Mesenchymal stem cell (in vitro differentiated cells and primary cell): ENCODE measurements at regions not wholly inside any gene's neighbourhood (a gene's known extent, or its start where the extent isn't known, plus 50 kb on each side); places are given as distances from the start of the nearest gene placed in this dataset.

ENCODE experiments used
- DNase-seq: peaks from one replicate; pipeline ENCODE4 v3.0.0-alpha.2; 2013
- H2AFZ ChIP-seq: one replicate; pipeline ENCODE4 v1.6.1; 2013; ENCODE audit warnings: low read depth, mild to moderate bottlenecking, control low read depth, inconsistent platforms, low read length, moderate library complexity
- H2AK5ac ChIP-seq: 2 replicates; pipeline ENCODE4 v1.6.1; 2013; ENCODE audit warnings: low read length, moderate library complexity, mild to moderate bottlenecking, inconsistent platforms; ENCODE audit not compliant: severe bottlenecking
- H2BK120ac ChIP-seq: one replicate; pipeline ENCODE4 v1.6.1; 2013; ENCODE audit warnings: low read depth, mild to moderate bottlenecking, inconsistent platforms, low read length, moderate library complexity
- H2BK12ac ChIP-seq, 2 experiments: one replicate each; pipeline ENCODE4 v1.6.1; 2013; ENCODE audit warnings: inconsistent platforms in 2 of 2, low read length in 2 of 2, mild to moderate bottlenecking in 2 of 2, moderate library complexity in 2 of 2, control low read depth in 1 of 2
- H2BK15ac ChIP-seq: one replicate; pipeline ENCODE4 v1.6.1; 2013; ENCODE audit warnings: mild to moderate bottlenecking, low read depth, inconsistent platforms; ENCODE audit not compliant: poor library complexity, severe bottlenecking
- H2BK5ac ChIP-seq: 2 replicates; pipeline ENCODE4 v1.6.1; 2013; ENCODE audit warnings: low read depth, mild to moderate bottlenecking, low read length, control low read depth, inconsistent platforms; ENCODE audit not compliant: poor library complexity, severe bottlenecking
- H3K14ac ChIP-seq, 2 experiments: one replicate each; pipeline ENCODE4 v1.6.1; 2013; ENCODE audit warnings: inconsistent platforms in 2 of 2, low read length in 2 of 2, control low read depth in 1 of 2, mild to moderate bottlenecking in 1 of 2, moderate library complexity in 1 of 2
- H3K18ac ChIP-seq, 2 experiments: one replicate each; pipeline ENCODE4 v1.6.1; 2013; ENCODE audit warnings: inconsistent platforms in 2 of 2, low read length in 2 of 2, control low read depth in 1 of 2, low read depth in 1 of 2, mild to moderate bottlenecking in 1 of 2
- H3K23ac ChIP-seq, 2 experiments: one replicate each; pipeline ENCODE4 v1.6.1; 2013; ENCODE audit warnings: inconsistent platforms in 2 of 2, low read length in 2 of 2, mild to moderate bottlenecking in 2 of 2, moderate library complexity in 2 of 2, control low read depth in 1 of 2
- H3K27ac ChIP-seq: 2 replicates; pipeline ENCODE4 v1.5.1; 2013; ENCODE audit warnings: mild to moderate bottlenecking, moderate library complexity, low read length, control low read depth, inconsistent platforms; ENCODE audit not compliant: poor library complexity, severe bottlenecking
- H3K27me3 ChIP-seq, 2 experiments: 2 replicates each; pipeline versions ENCODE4 v1.6.1 to v1.7.0; 2013; ENCODE audit warnings: low read length in 2 of 2, mild to moderate bottlenecking in 2 of 2, moderate library complexity in 2 of 2, control low read depth in 1 of 2, inconsistent platforms in 1 of 2; ENCODE audit not compliant: control insufficient read depth in 1 of 2, insufficient read depth in 1 of 2
- H3K36me3 ChIP-seq, 2 experiments: 2 replicates each; pipeline versions ENCODE4 v1.6.1 to v1.7.0; 2013; ENCODE audit warnings: low read length in 2 of 2, control low read depth in 1 of 2, inconsistent platforms in 1 of 2, low read depth in 1 of 2, mild to moderate bottlenecking in 1 of 2; ENCODE audit not compliant: insufficient read depth in 2 of 2, control insufficient read depth in 1 of 2
- H3K4ac ChIP-seq, 2 experiments: one replicate each; pipeline ENCODE4 v1.6.1; 2013; ENCODE audit warnings: inconsistent platforms in 2 of 2, low read length in 2 of 2, mild to moderate bottlenecking in 2 of 2, moderate library complexity in 2 of 2, control low read depth in 1 of 2, low read depth in 1 of 2
- H3K4me1 ChIP-seq: 2 replicates; pipeline ENCODE4 v1.6.1; 2013; ENCODE audit warnings: low read depth, low read length, control low read depth; ENCODE audit not compliant: control insufficient read depth, insufficient read depth
- H3K4me2 ChIP-seq: 2 replicates; pipeline ENCODE4 v1.6.1; 2013; ENCODE audit warnings: low read length, mild to moderate bottlenecking, inconsistent platforms; ENCODE audit not compliant: poor library complexity, severe bottlenecking
- H3K4me3 ChIP-seq, 2 experiments: 2 replicates each; pipeline versions ENCODE4 v1.5.1 to v1.7.0; 2013; ENCODE audit warnings: low read length in 2 of 2, mild to moderate bottlenecking in 2 of 2, control low read depth in 1 of 2, low read depth in 1 of 2; ENCODE audit not compliant: insufficient read depth in 1 of 2
- H3K79me1 ChIP-seq: replicated peaks from 2 replicates; pipeline ENCODE4 v1.6.1; 2013; ENCODE audit warnings: mild to moderate bottlenecking, control low read depth, low read length, inconsistent platforms; ENCODE audit not compliant: poor library complexity, severe bottlenecking
- H3K9ac ChIP-seq: 2 replicates; pipeline ENCODE4 v1.7.0; 2013; ENCODE audit warnings: mild to moderate bottlenecking, low read length, moderate library complexity
- H3K9me3 ChIP-seq: 2 replicates; pipeline ENCODE4 v1.7.0; 2013; ENCODE audit warnings: mild to moderate bottlenecking, low read length; ENCODE audit not compliant: control insufficient read depth
- H4K8ac ChIP-seq: one replicate; pipeline ENCODE4 v1.6.1; 2013; ENCODE audit warnings: inconsistent platforms, mild to moderate bottlenecking, low read length, moderate library complexity
- H4K91ac ChIP-seq: one replicate; pipeline ENCODE4 v1.6.1; 2013; ENCODE audit warnings: mild to moderate bottlenecking, low read length, inconsistent platforms
- WGBS: methylation state at CpG from one replicate; pipeline ENCODE4 v1.1.7; 2013; ENCODE audit warnings: mixed read lengths; 5-methylcytosine and 5-hydroxymethylcytosine counted together

GRCh38 chr2:189267491-189267890 is 87.9 kb upstream of the COL5A2 start:
- H2AFZ ChIP-seq, result no peak overlapping the region
- H2AK5ac ChIP-seq, result no peak overlapping the region
- no peak overlapping the region for H3K4ac ChIP-seq

GRCh38 chr2:189267925-189268579 is 88.5 kb upstream of the COL5A2 start:
- Histone ChIP-seq H2BK12ac (no peak overlapping the region), H2BK15ac (no peak overlapping the region), H3K79me1 (no peaks in the 10 kb centered on the region), H3K9ac (peak overlapping the region; percentile 84), H3K14ac (no peak overlapping the region), H2BK5ac (no peak overlapping the region), H3K36me3 (no peaks in the 10 kb centered on the region), H3K18ac (no peak overlapping the region), H3K4me2 (no peak overlapping the region), H3K27ac (no peak overlapping the region), H2AK5ac (no peak overlapping the region), H3K27me3 (no peaks in the 10 kb centered on the region), H3K23ac (no peak overlapping the region), H3K4me1 (no peaks in the 10 kb centered on the region), H3K9me3 (no peaks in the 10 kb centered on the region), H2BK120ac (no peak overlapping the region), H3K4me3 (peak overlapping the region in 1 of 2 experiments; percentile 1), H2AFZ (no peak overlapping the region), H3K4ac (no peak overlapping the region), H4K8ac (no peak overlapping the region), H4K91ac (no peak overlapping the region)
- peak; percentile 33 for DNase-seq

More at GRCh38 chr2:189267491-189267890, 87.9 kb upstream of the COL5A2 start:
- Histone ChIP-seq H3K4me2 (no peak overlapping the region), H4K91ac (no peak overlapping the region), H3K4me3 (no peak overlapping the region), H2BK120ac (no peak overlapping the region), H3K9ac (peak overlapping the region; percentile 84), H3K4me1 (no peaks in the 10 kb centered on the region), H4K8ac (no peak overlapping the region), H2BK12ac (no peak overlapping the region), H3K18ac (no peak overlapping the region), H3K27ac (no peak overlapping the region), H2BK15ac (no peak overlapping the region), H3K79me1 (no peaks in the 10 kb centered on the region), H2BK5ac (no peak overlapping the region), H3K14ac (no peak overlapping the region), H3K9me3 (no peaks in the 10 kb centered on the region), H3K27me3 (no peaks in the 10 kb centered on the region), H3K23ac (no peak overlapping the region), H3K36me3 (no peaks in the 10 kb centered on the region)
- WGBS, result no CpG with 5 or more reads among the region's 2 CpGs
- DNase-seq, result no peak

GRCh38 chr2:189268763-189269162 is 89.2 kb upstream of the COL5A2 start:
- no peaks in the 10 kb centered on the region for H3K27me3 ChIP-seq

GRCh38 chr2:189273734-189274133 is 94.2 kb upstream of the COL5A2 start:
- H2BK5ac ChIP-seq, result no peak overlapping the region
- H3K27ac ChIP-seq, result no peak overlapping the region
- no peak overlapping the region for H2BK12ac ChIP-seq
- H3K4me3 ChIP-seq, result no peak overlapping the region
- H3K9ac ChIP-seq, result no peak overlapping the region
- H3K79me1 ChIP-seq, result no peaks in the 10 kb centered on the region
- H3K9me3 ChIP-seq, result no peaks in the 10 kb centered on the region
- no peak overlapping the region for H3K18ac ChIP-seq
- no CpG with 5 or more reads among the region's 2 CpGs for WGBS
- H3K23ac ChIP-seq, result no peak overlapping the region
- H3K27me3 ChIP-seq, result no peaks in the 10 kb centered on the region
- no peak overlapping the region for H3K4me2 ChIP-seq
- H3K4me1 ChIP-seq, result no peaks in the 10 kb centered on the region
- H2BK15ac ChIP-seq, result no peak overlapping the region
- H2BK120ac ChIP-seq, result no peak overlapping the region
- H3K36me3 ChIP-seq, result no peaks in the 10 kb centered on the region
- H3K4ac ChIP-seq, result no peak overlapping the region
- no peak overlapping the region for H4K91ac ChIP-seq
- no peak overlapping the region for H4K8ac ChIP-seq
- no peak overlapping the region for H2AK5ac ChIP-seq
- H3K14ac ChIP-seq, result no peak overlapping the region
- no peak overlapping the region for H2AFZ ChIP-seq
- DNase-seq, result no peak

More at GRCh38 chr2:189268763-189269162, 89.2 kb upstream of the COL5A2 start:
- 73% methylated on average over 1 of the region's 2 CpGs for WGBS
- Histone ChIP-seq H3K36me3 (no peaks in the 10 kb centered on the region), H3K18ac (no peak overlapping the region), H3K14ac (no peak overlapping the region), H2BK15ac (no peak overlapping the region), H3K4ac (no peak overlapping the region), H3K23ac (no peak overlapping the region), H2BK12ac (no peak overlapping the region), H3K9ac (peak overlapping the region; percentile 84), H3K9me3 (no peaks in the 10 kb centered on the region), H3K79me1 (no peaks in the 10 kb centered on the region), H2AFZ (no peak overlapping the region), H2AK5ac (no peak overlapping the region), H2BK5ac (no peak overlapping the region), H3K27ac (no peak overlapping the region), H3K4me3 (no peak overlapping the region), H2BK120ac (no peak overlapping the region), H3K4me1 (no peaks in the 10 kb centered on the region), H3K4me2 (no peak overlapping the region), H4K91ac (no peak overlapping the region), H4K8ac (no peak overlapping the region)
- DNase-seq, result no peak
